CD4-positive, alpha-beta T cell (primary cell): ENCODE measurements at regions not wholly inside any gene's neighbourhood (a gene's known extent, or its start where the extent isn't known, plus 50 kb on each side); places are given as distances from the start of the nearest gene placed in this dataset.

Experiments
- ATAC-seq: fragments of 200-7000 bp; cut with Tn5 transposase; one replicate; pipeline ENCODE4 v1.10.0; 2022; ENCODE audit warnings: mild to moderate bottlenecking; ENCODE audit not compliant: poor library complexity
- CTCF ChIA-PET: fragments of 350-600 bp; sonication (Branson Sonifier 250); formaldehyde crosslinking; loops from one replicate; lab custom pipeline; 2021; ENCODE audit warnings: antibody characterized with exemption, inconsistent platforms; lab: Charles Lee
- POLR2A ChIA-PET: fragments of 350-600 bp; sonication (Branson Sonifier 250); formaldehyde crosslinking; loops from one replicate; lab custom pipeline; 2021; ENCODE audit warnings: antibody characterized with exemption, inconsistent platforms; lab: Charles Lee
- DNase-seq, 14 experiments: peaks; one replicate each; pipeline ENCODE4 v3.0.0-alpha.2; 2013 to 2020; ENCODE audit warnings: mixed read lengths in 2 of 14
- H3K27ac ChIP-seq, 2 donors: one replicate each; pipeline versions ENCODE4 v1.5.1 to v1.7.0; 2013; ENCODE audit warnings: low read length in 2 of 2, low read depth in 1 of 2, mild to moderate bottlenecking in 1 of 2
- H3K27me3 ChIP-seq, 2 experiments: 1 replicate in 1 of 2; 2 replicates in 1 of 2; pipeline versions ENCODE4 v1.6.1 to v1.7.0; 2013; ENCODE audit warnings: low read length in 2 of 2, control low read depth in 1 of 2, mild to moderate bottlenecking in 1 of 2, moderate library complexity in 1 of 2; ENCODE audit not compliant: insufficient read depth in 2 of 2, control insufficient read depth in 1 of 2
- H3K36me3 ChIP-seq: one replicate; pipeline ENCODE4 v1.6.1; 2013; ENCODE audit warnings: low read length, control low read depth; ENCODE audit not compliant: insufficient read depth
- H3K4me1 ChIP-seq: one replicate; pipeline ENCODE4 v1.6.1; 2013; ENCODE audit warnings: low read length, control low read depth; ENCODE audit not compliant: insufficient read depth
- H3K4me3 ChIP-seq: one replicate; pipeline ENCODE4 v1.5.1; 2013; ENCODE audit warnings: mild to moderate bottlenecking, low read length, moderate library complexity
- H3K9me3 ChIP-seq, 2 experiments: 1 replicate in 1 of 2; 2 replicates in 1 of 2; pipeline versions ENCODE4 v1.6.1 to v1.7.0; 2013; ENCODE audit warnings: low read length in 2 of 2, mild to moderate bottlenecking in 2 of 2, control low read depth in 1 of 2, moderate library complexity in 1 of 2; ENCODE audit not compliant: control insufficient read depth in 1 of 2, insufficient read depth in 1 of 2
- H3K27ac Mint-ChIP-seq: one replicate; pipeline ENCODE4 v1.8.0; 2020; ENCODE audit warnings: mixed read lengths
- H3K27me3 Mint-ChIP-seq: one replicate; pipeline ENCODE4 v1.8.0; 2021; ENCODE audit warnings: mixed read lengths
- H3K36me3 Mint-ChIP-seq: one replicate; pipeline ENCODE4 v1.8.0; 2021; ENCODE audit warnings: low read depth, mixed read lengths
- H3K4me1 Mint-ChIP-seq: one replicate; pipeline ENCODE4 v1.8.0; 2021; ENCODE audit warnings: low read depth, mixed read lengths
- H3K4me3 Mint-ChIP-seq: one replicate; pipeline ENCODE4 v1.8.0; 2020; ENCODE audit warnings: mild to moderate bottlenecking, mixed read lengths
- H3K9me3 Mint-ChIP-seq: one replicate; pipeline ENCODE4 v1.8.0; 2020; ENCODE audit warnings: mixed read lengths
- CTCF ChIP-seq: fragments of 200-600 bp; IDR thresholded peaks from one replicate; pipeline ENCODE4 v1.8.0; 2022; ENCODE audit warnings: antibody characterized with exemption, mild to moderate bottlenecking
- intact Hi-C, 2 experiments: fragments of 100-400 bp; cut with DNase I in 1 of 2; cut with micrococcal nuclease in 1 of 2; formaldehyde crosslinking; loops; one replicate each; pipeline versions ENCODE4 v1.15.1 to v1.9.0; 2023 to 2025; cut with DNase I, micrococcal nuclease

GRCh38 chr10:78185693-78186055 is 152.0 kb downstream of the RPS24 start:
- Mint-ChIP-seq H3K27me3 (no peaks in the 10 kb centered on the region), H3K36me3 (no peaks in the 10 kb centered on the region), H3K27ac (no peak overlapping the region), H3K9me3 (no peaks in the 10 kb centered on the region), H3K4me1 (no peaks in the 10 kb centered on the region), H3K4me3 (no peak overlapping the region)
- Histone ChIP-seq H3K27ac (no peak overlapping the region), H3K4me3 (no peak overlapping the region), H3K9me3 (peaks cover 0 to 3% of the 10 kb centered on the region in 2 experiments), H3K36me3 (no peaks in the 10 kb centered on the region), H3K4me1 (no peaks in the 10 kb centered on the region), H3K27me3 (no peaks in the 10 kb centered on the region)
- no peak for DNase-seq
- ATAC-seq = no peak
- ChIA-PET POLR2A (no interaction called here), CTCF (no interaction called here)
- TF ChIP-seq CTCF = no peak
- intact Hi-C loops = no loop called here

GRCh38 chr10:78186572-78186971 is 152.9 kb downstream of the RPS24 start:
- no peaks in the 10 kb centered on the region for H3K4me1 ChIP-seq
- H3K4me3 ChIP-seq = no peak overlapping the region
- Mint-ChIP-seq H3K27me3 (no peaks in the 10 kb centered on the region), H3K36me3 (no peaks in the 10 kb centered on the region), H3K27ac (no peak overlapping the region), H3K9me3 (no peaks in the 10 kb centered on the region), H3K4me3 (no peak overlapping the region), H3K4me1 (no peaks in the 10 kb centered on the region)
- ATAC-seq = no peak
- POLR2A ChIA-PET = no interaction called here
- CTCF ChIA-PET = no interaction called here
- no peaks in the 10 kb centered on the region for H3K9me3 ChIP-seq
- H3K27me3 ChIP-seq = no peaks in the 10 kb centered on the region
- no peak for DNase-seq
- no peak overlapping the region for H3K27ac ChIP-seq
- no peak for TF ChIP-seq CTCF
- intact Hi-C loops = no loop called here
- no peaks in the 10 kb centered on the region for H3K36me3 ChIP-seq

GRCh38 chr10:78187371-78187770 is 153.7 kb downstream of the RPS24 start:
- H3K36me3 ChIP-seq = no peaks in the 10 kb centered on the region
- ChIA-PET CTCF (no interaction called here), POLR2A (no interaction called here)
- Mint-ChIP-seq H3K36me3 (no peaks in the 10 kb centered on the region), H3K27ac (no peak overlapping the region), H3K9me3 (no peaks in the 10 kb centered on the region), H3K4me3 (no peak overlapping the region), H3K4me1 (no peaks in the 10 kb centered on the region), H3K27me3 (no peaks in the 10 kb centered on the region)
- H3K4me1 ChIP-seq = no peaks in the 10 kb centered on the region
- H3K27ac ChIP-seq = no peak overlapping the region
- no peak overlapping the region for H3K4me3 ChIP-seq
- no peaks in the 10 kb centered on the region for H3K9me3 ChIP-seq
- intact Hi-C loops = no loop called here
- DNase-seq (no peak), ATAC-seq (no peak)
- no peaks in the 10 kb centered on the region for H3K27me3 ChIP-seq
- no peak for TF ChIP-seq CTCF
